ENCODE measurements at regions not wholly inside any gene's neighbourhood (a gene's known extent, or its start where the extent isn't known, plus 50 kb on each side); places are given as distances from the start of the nearest gene placed in this dataset.

- Histone ChIP-seq H3K9me3 (replicated peaks in 1 of 11) (no peaks in the 10 kb centered on the region), H3K4me3 (no peak overlapping the region), H3K27me3 (no peaks in the 10 kb centered on the region), H4K20me1 (no peaks in the 10 kb centered on the region), H3K27ac (no peak overlapping the region), H3K36me3 (no peaks in the 10 kb centered on the region), H3K9ac (no peak overlapping the region), H3K4me1 (peaks cover 0 to 10% (median 0%) of the 10 kb centered on the region in 10 experiments; a peak in 2 of 20 replicates), H3K4me2 (no peak overlapping the region)
- no peak for TF ChIP-seq Cebpa-rat (IDR thresholded peaks at IDR 0.05)
Observed at GRCh38 chr1:87786861-87787545, 458.3 kb downstream of the LMO4 start.

GRCh38 chr1:87787551-87787950, 458.9 kb downstream of the LMO4 start:
- H3K9me3 ChIP-seq (replicated peaks in 1 of 11), result no peaks in the 10 kb centered on the region
- no peak overlapping the region for H3K9ac ChIP-seq
- no peak overlapping the region for H3K27ac ChIP-seq
- no peaks in the 10 kb centered on the region for H3K27me3 ChIP-seq
- peaks cover 0 to 14% (median 0%) of the 10 kb centered on the region in 10 experiments; a peak in 2 of 20 replicates for H3K4me1 ChIP-seq
- H3K4me3 ChIP-seq, result no peak overlapping the region
- H3K36me3 ChIP-seq, result no peaks in the 10 kb centered on the region
- H3K4me2 ChIP-seq, result no peak overlapping the region
- H4K20me1 ChIP-seq, result no peaks in the 10 kb centered on the region
- no peak for TF ChIP-seq Cebpa-rat (IDR thresholded peaks at IDR 0.05)

GRCh38 chr1:87790756-87791155, 462.1 kb downstream of the LMO4 start:
- TF ChIP-seq Cebpa-rat (IDR thresholded peaks at IDR 0.05), result no peak
- no peaks in the 10 kb centered on the region for H3K27me3 ChIP-seq
- peaks cover 0 to 9% (median 0%) of the 10 kb centered on the region in 10 experiments; a peak in 2 of 20 replicates for H3K4me1 ChIP-seq
- no peak overlapping the region for H3K4me2 ChIP-seq
- no peak overlapping the region for H3K4me3 ChIP-seq
- H4K20me1 ChIP-seq, result no peaks in the 10 kb centered on the region
- H3K36me3 ChIP-seq, result no peaks in the 10 kb centered on the region
- no peak overlapping the region for H3K27ac ChIP-seq
- H3K9ac ChIP-seq, result no peak overlapping the region
- H3K9me3 ChIP-seq (replicated peaks in 1 of 11), result no peaks in the 10 kb centered on the region

GRCh38 chr1:87791931-87792740, 463.5 kb downstream of the LMO4 start:
- Histone ChIP-seq H3K9me3 (replicated peaks in 1 of 11) (no peaks in the 10 kb centered on the region), H3K36me3 (no peaks in the 10 kb centered on the region), H3K9ac (no peak overlapping the region), H4K20me1 (no peaks in the 10 kb centered on the region), H3K27ac (no peak overlapping the region), H3K27me3 (no peaks in the 10 kb centered on the region), H3K4me2 (no peak overlapping the region), H3K4me1 (peaks cover 0 to 8% (median 0%) of the 10 kb centered on the region in 10 experiments; a peak in 2 of 20 replicates), H3K4me3 (no peak overlapping the region)
- TF ChIP-seq Cebpa-rat (IDR thresholded peaks at IDR 0.05), result no peak

- Histone ChIP-seq H3K4me2 (no peak overlapping the region), H3K9me3 (replicated peaks in 1 of 11) (no peaks in the 10 kb centered on the region), H3K27me3 (no peaks in the 10 kb centered on the region), H3K4me1 (peaks cover 0 to 8% (median 0%) of the 10 kb centered on the region in 10 experiments; a peak in 2 of 20 replicates), H3K36me3 (no peaks in the 10 kb centered on the region), H3K4me3 (no peak overlapping the region), H3K9ac (no peak overlapping the region), H4K20me1 (no peaks in the 10 kb centered on the region), H3K27ac (no peak overlapping the region)
- TF ChIP-seq Cebpa-rat (IDR thresholded peaks at IDR 0.05), result no peak
Observed at GRCh38 chr1:87794788-87795614, 466.3 kb downstream of the LMO4 start.

GRCh38 chr1:87795615-87796337, 467.1 kb downstream of the LMO4 start:
- no peak overlapping the region for H3K9ac ChIP-seq
- TF ChIP-seq Cebpa-rat (IDR thresholded peaks at IDR 0.05), result no peak
- no peak overlapping the region for H3K4me3 ChIP-seq
- H4K20me1 ChIP-seq, result no peaks in the 10 kb centered on the region
- H3K4me2 ChIP-seq, result no peak overlapping the region
- H3K27me3 ChIP-seq, result no peaks in the 10 kb centered on the region
- peaks cover 0 to 8% (median 0%) of the 10 kb centered on the region in 10 experiments; a peak in 2 of 20 replicates for H3K4me1 ChIP-seq
- no peaks in the 10 kb centered on the region for H3K36me3 ChIP-seq
- no peaks in the 10 kb centered on the region for H3K9me3 ChIP-seq (replicated peaks in 1 of 11)
- no peak overlapping the region for H3K27ac ChIP-seq

GRCh38 chr1:87796471-87796901, 467.8 kb downstream of the LMO4 start:
- no peak for TF ChIP-seq Cebpa-rat (IDR thresholded peaks at IDR 0.05)
- H3K36me3 ChIP-seq, result no peaks in the 10 kb centered on the region
- H3K4me2 ChIP-seq, result no peak overlapping the region
- H3K9ac ChIP-seq, result no peak overlapping the region
- no peak overlapping the region for H3K4me3 ChIP-seq
- H3K4me1 ChIP-seq, result peaks cover 0 to 8% (median 0%) of the 10 kb centered on the region in 10 experiments; a peak in 2 of 20 replicates
- no peaks in the 10 kb centered on the region for H3K9me3 ChIP-seq (replicated peaks in 1 of 11)
- H3K27ac ChIP-seq, result no peak overlapping the region
- H4K20me1 ChIP-seq, result no peaks in the 10 kb centered on the region
- H3K27me3 ChIP-seq, result no peaks in the 10 kb centered on the region

GRCh38 chr1:87799451-87799850, 470.8 kb downstream of the LMO4 start:
- Histone ChIP-seq H3K4me3 (no peak overlapping the region), H3K27me3 (no peaks in the 10 kb centered on the region), H3K27ac (no peak overlapping the region), H3K9me3 (replicated peaks in 1 of 11) (no peaks in the 10 kb centered on the region), H3K9ac (no peak overlapping the region), H3K4me2 (no peak overlapping the region), H3K4me1 (no peaks in the 10 kb centered on the region), H4K20me1 (no peaks in the 10 kb centered on the region), H3K36me3 (no peaks in the 10 kb centered on the region)
- no peak for TF ChIP-seq Cebpa-rat (IDR thresholded peaks at IDR 0.05)

Data from BLaER1 treated with 17β-estradiol and CSF1 and Interleukin-3, amounts not matched to agents 10 nM and 100 nM (cell line).